GM12878 (cell line): ENCODE measurements at regions not wholly inside any gene's neighbourhood (a gene's known extent, or its start where the extent isn't known, plus 50 kb on each side); places are given as distances from the start of the nearest gene placed in this dataset.

ENCODE experiments used
- ATAC-seq: fragments of 200-7000 bp; cut with Tn5 transposase; 3 replicates; pipeline ENCODE4 v1.9.1; 2020; ENCODE audit warnings: mild to moderate bottlenecking, moderate library complexity
- BruUV-seq: library from RNA; stranded (reverse); fragments of 400-500 nt; replicated peaks from 2 replicates; lab custom pipeline; 2021; lab: Mats Ljungman, UMichigan
- CTCF ChIA-PET: fragments of 300-600 bp; sonication (Branson Sonifier 250); formaldehyde crosslinking; extraction: SDS; loops from one replicate; lab custom pipeline; 2021; ENCODE audit warnings: inconsistent platforms; lab: Yijun Ruan, JAX
- POLR2A ChIA-PET: fragments of 350-600 bp; formaldehyde crosslinking; extraction: SDS; loops from one replicate; lab custom pipeline; 2021; ENCODE audit warnings: inconsistent platforms; lab: Charles Lee
- RAD21 ChIA-PET: fragments of 300-600 bp; sonication (Branson Sonifier 250); formaldehyde crosslinking; loops from one replicate; lab custom pipeline; 2023; ENCODE audit warnings: antibody characterized with exemption; ENCODE audit not compliant: unreplicated experiment; lab: Charles Lee
- SMC1A ChIA-PET: fragments of 300-600 bp; sonication (Branson Sonifier 250); formaldehyde crosslinking; loops from one replicate; lab custom pipeline; 2023; ENCODE audit not compliant: unreplicated experiment, uncharacterized antibody; lab: Charles Lee
- DNase-seq: peaks from one replicate; pipeline ENCODE4 v3.0.0-alpha.2; 2011; ENCODE audit warnings: low read depth, low spot score
- FAIRE-seq: peaks from 3 replicates; lab custom pipeline; 2011; peaks lifted over from hg19 to GRCh38; lab: Jason Lieb, UNC
- H2AFZ ChIP-seq: 2 replicates; pipeline ENCODE4 v1.6.0; 2011; ENCODE audit warnings: low read depth, low read length, control low read depth; ENCODE audit not compliant: control insufficient read depth
- H3K27ac ChIP-seq: 2 replicates; pipeline ENCODE4 v1.5.1; 2011; ENCODE audit warnings: control low read depth; ENCODE audit not compliant: control insufficient read depth, insufficient read depth
- H3K27me3 ChIP-seq, 2 experiments: replicated peaks in 1 of 2; 2 replicates each; pipeline versions ENCODE4 v1.6.0 to v1.6.1; 2011; ENCODE audit warnings: low read length in 1 of 2; ENCODE audit not compliant: control insufficient read depth in 2 of 2, insufficient read depth in 2 of 2
- H3K36me3 ChIP-seq, 2 experiments: 2 replicates each; pipeline ENCODE4 v1.5.1; 2011; ENCODE audit warnings: low read length in 1 of 2; ENCODE audit not compliant: control insufficient read depth in 2 of 2, insufficient read depth in 2 of 2
- H3K4me1 ChIP-seq: 2 replicates; pipeline ENCODE4 v1.6.1; 2011; ENCODE audit warnings: mild to moderate bottlenecking, low read length, moderate library complexity, mixed read lengths; ENCODE audit not compliant: control insufficient read depth, insufficient read depth
- H3K4me2 ChIP-seq: 2 replicates; pipeline ENCODE4 v1.6.0; 2011; ENCODE audit warnings: control low read depth; ENCODE audit not compliant: control insufficient read depth, insufficient read depth
- H3K4me3 ChIP-seq: fragments of 200-600 bp; sonication (generic); 2 replicates; pipeline ENCODE4 v1.5.1; 2016
- H3K79me2 ChIP-seq: 2 replicates; pipeline ENCODE4 v1.6.0; 2011; ENCODE audit warnings: low read length; ENCODE audit not compliant: control insufficient read depth, insufficient read depth
- H3K9ac ChIP-seq: 2 replicates; pipeline ENCODE4 v1.8.0; 2011; ENCODE audit warnings: low read length, control low read depth, mixed read lengths; ENCODE audit not compliant: control insufficient read depth, insufficient read depth
- H3K9me3 ChIP-seq: replicated peaks from 3 replicates; pipeline ENCODE4 v1.5.1; 2011; ENCODE audit warnings: mild to moderate bottlenecking, low read length; ENCODE audit not compliant: control insufficient read depth, insufficient read depth
- H4K20me1 ChIP-seq: 2 replicates; pipeline ENCODE4 v1.6.0; 2011; ENCODE audit not compliant: control insufficient read depth, insufficient read depth
- ATF7 ChIP-seq: fragments of 450-650 bp; IDR thresholded peaks from 2 replicates; pipeline ENCODE4 v1.6.1; 2016; ENCODE audit warnings: low read depth, mild to moderate bottlenecking
- E2F8 ChIP-seq: fragments of 450-650 bp; IDR thresholded peaks from 2 replicates; pipeline ENCODE4 v1.6.1; 2018; ENCODE audit warnings: mild to moderate bottlenecking, low read depth, moderate library complexity; ENCODE audit not compliant: partially characterized antibody
- HDGF ChIP-seq: fragments of 450-650 bp; IDR thresholded peaks from 2 replicates; pipeline ENCODE4 v1.6.1; 2016; ENCODE audit warnings: antibody characterized with exemption
- PAX8 ChIP-seq: fragments of 450-650 bp; IDR thresholded peaks from 2 replicates; pipeline ENCODE4 v1.6.1; 2017; ENCODE audit warnings: mild to moderate bottlenecking, moderate library complexity
- PBX3 ChIP-seq: IDR thresholded peaks from 2 replicates; pipeline ENCODE4 v1.6.1; 2011; ENCODE audit warnings: mild to moderate bottlenecking, low read depth, low read length, moderate library complexity; ENCODE audit not compliant: insufficient replicate concordance
- PKNOX1 ChIP-seq: fragments of 450-650 bp; IDR thresholded peaks from 2 replicates; pipeline ENCODE4 v1.6.1; 2016; ENCODE audit warnings: mild to moderate bottlenecking
- RAD51 ChIP-seq: fragments of 450-650 bp; IDR thresholded peaks from 2 replicates; pipeline ENCODE4 v1.6.1; 2016; ENCODE audit warnings: moderate library complexity, mild to moderate bottlenecking, inconsistent platforms
- RFX5 ChIP-seq: IDR thresholded peaks from 2 replicates; pipeline ENCODE4 v1.6.1; 2011; ENCODE audit warnings: low read depth, low read length, improper control_type of control experiment
- SUPT20H ChIP-seq: IDR thresholded peaks from 2 replicates; pipeline ENCODE4 v1.6.1; 2011; ENCODE audit warnings: low read depth, mild to moderate bottlenecking, low read length, moderate library complexity, borderline replicate concordance; ENCODE audit not compliant: control insufficient read depth
- WGBS: methylation state at CpG from one replicate; pipeline ENCODE4 v1.1.6; 2016; ENCODE audit warnings: low lambda C conversion rate; ENCODE audit not compliant: insufficient replicate concordance, insufficient coverage; ENCODE audit errors: missing lambda C conversion rate; 5-methylcytosine and 5-hydroxymethylcytosine counted together
- in situ Hi-C: fragments of 300-500 bp; cut with MboI; formaldehyde crosslinking; loops from 9 replicates; pipeline ENCODE4 v1.14.3; 2018; ENCODE audit warnings: mixed read lengths
- intact Hi-C: fragments of 100-400 bp; cut with micrococcal nuclease; formaldehyde crosslinking; loops from one replicate; pipeline ENCODE4 v1.14.2; 2022; ENCODE audit not compliant: unreplicated experiment
- TF ChIP-seq, protein P1 (sequence below): fragments of 450-650 bp; IDR thresholded peaks from 2 replicates; pipeline ENCODE4 v1.6.1; 2016; ENCODE audit warnings: mild to moderate bottlenecking, moderate library complexity, borderline replicate concordance

GRCh38 chr9:107109324-107109723 is 173.8 kb upstream of the RAD23B start (continued):
- TF ChIP-seq, protein P1, sequence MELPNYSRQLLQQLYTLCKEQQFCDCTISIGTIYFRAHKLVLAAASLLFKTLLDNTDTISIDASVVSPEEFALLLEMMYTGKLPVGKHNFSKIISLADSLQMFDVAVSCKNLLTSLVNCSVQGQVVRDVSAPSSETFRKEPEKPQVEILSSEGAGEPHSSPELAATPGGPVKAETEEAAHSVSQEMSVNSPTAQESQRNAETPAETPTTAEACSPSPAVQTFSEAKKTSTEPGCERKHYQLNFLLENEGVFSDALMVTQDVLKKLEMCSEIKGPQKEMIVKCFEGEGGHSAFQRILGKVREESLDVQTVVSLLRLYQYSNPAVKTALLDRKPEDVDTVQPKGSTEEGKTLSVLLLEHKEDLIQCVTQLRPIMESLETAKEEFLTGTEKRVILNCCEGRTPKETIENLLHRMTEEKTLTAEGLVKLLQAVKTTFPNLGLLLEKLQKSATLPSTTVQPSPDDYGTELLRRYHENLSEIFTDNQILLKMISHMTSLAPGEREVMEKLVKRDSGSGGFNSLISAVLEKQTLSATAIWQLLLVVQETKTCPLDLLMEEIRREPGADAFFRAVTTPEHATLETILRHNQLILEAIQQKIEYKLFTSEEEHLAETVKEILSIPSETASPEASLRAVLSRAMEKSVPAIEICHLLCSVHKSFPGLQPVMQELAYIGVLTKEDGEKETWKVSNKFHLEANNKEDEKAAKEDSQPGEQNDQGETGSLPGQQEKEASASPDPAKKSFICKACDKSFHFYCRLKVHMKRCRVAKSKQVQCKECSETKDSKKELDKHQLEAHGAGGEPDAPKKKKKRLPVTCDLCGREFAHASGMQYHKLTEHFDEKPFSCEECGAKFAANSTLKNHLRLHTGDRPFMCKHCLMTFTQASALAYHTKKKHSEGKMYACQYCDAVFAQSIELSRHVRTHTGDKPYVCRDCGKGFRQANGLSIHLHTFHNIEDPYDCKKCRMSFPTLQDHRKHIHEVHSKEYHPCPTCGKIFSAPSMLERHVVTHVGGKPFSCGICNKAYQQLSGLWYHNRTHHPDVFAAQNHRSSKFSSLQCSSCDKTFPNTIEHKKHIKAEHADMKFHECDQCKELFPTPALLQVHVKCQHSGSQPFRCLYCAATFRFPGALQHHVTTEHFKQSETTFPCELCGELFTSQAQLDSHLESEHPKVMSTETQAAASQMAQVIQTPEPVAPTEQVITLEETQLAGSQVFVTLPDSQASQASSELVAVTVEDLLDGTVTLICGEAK = no peak
- TF ChIP-seq SUPT20H = no peak
- TF ChIP-seq PBX3 = no peak
- TF ChIP-seq RAD51 = no peak
- TF ChIP-seq ATF7 = no peak
- no peak for TF ChIP-seq RFX5

DNA sequence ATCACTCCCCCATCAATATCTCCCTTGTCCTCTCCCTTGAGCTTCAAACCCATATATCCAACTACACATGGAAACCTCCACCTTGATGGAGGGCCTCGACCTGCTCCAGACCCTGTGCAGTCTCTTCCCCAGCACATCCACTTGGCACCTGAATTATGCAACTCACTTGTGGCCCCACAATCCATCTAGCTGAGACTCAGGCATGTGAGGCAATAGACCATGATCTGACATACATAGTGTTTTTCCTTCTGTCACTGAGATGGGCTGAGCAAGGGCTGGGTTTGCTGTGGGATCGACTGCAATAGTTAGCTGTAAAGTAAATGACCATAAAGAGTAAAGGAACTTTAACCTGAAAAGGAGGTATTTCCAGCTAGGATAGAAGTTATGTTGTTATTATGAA is 172.9 kb upstream of the RAD23B start:
- no peak for FAIRE-seq
- Histone ChIP-seq H3K79me2 (no peaks in the 10 kb centered on the region), H3K27me3 (no peaks in the 10 kb centered on the region; a peak in 1 of 4 replicates), H3K4me3 (no peak overlapping the region), H3K9me3 (no peaks in the 10 kb centered on the region), H4K20me1 (no peaks in the 10 kb centered on the region), H3K9ac (no peak overlapping the region), H3K36me3 (no peaks in the 10 kb centered on the region), H3K4me1 (peaks cover 14% of the 10 kb centered on the region), H3K27ac (no peak overlapping the region), H3K4me2 (no peak overlapping the region), H2AFZ (no peak overlapping the region)
- intact Hi-C loops = no loop called here
- ChIA-PET RAD21 (no interaction called here), SMC1A (interaction anchor here (0.9 kb wide), 1 partner anchor 16 kb away, joined by 3 read pairs; no protein-coding TSS in a partner anchor), CTCF (interaction anchor here (1.3 kb wide), 1 partner anchor 27 kb away, joined by 5 read pairs; no protein-coding TSS in a partner anchor), POLR2A (no interaction called here)
- ATAC-seq = no peak
- TF ChIP-seq HDGF = no peak
- no peak for TF ChIP-seq PAX8
- TF ChIP-seq E2F8 = no peak
- no peak for TF ChIP-seq PKNOX1
- WGBS = 20% methylated on average over 2 of the region's 2 CpGs
- no TSS peak for BruUV-seq
- no peak for DNase-seq
- in situ Hi-C loops = no loop called here
